HEK293 (cell line): ENCODE measurements at regions not wholly inside any gene's neighbourhood (a gene's known extent, or its start where the extent isn't known, plus 50 kb on each side); places are given as distances from the start of the nearest gene placed in this dataset.

Source experiments
- CTCF ChIP-seq: fragments of 450-650 bp; formaldehyde crosslinking; IDR thresholded peaks from 2 replicates; pipeline ENCODE4 v1.5.1; 2016; ENCODE audit warnings: missing biosample characterization, missing genetic modification characterization
- ZNF138 ChIP-seq: fragments of 450-650 bp; formaldehyde crosslinking; IDR thresholded peaks from 2 replicates; pipeline ENCODE4 v1.5.1; 2016; ENCODE audit warnings: missing biosample characterization, missing genetic modification characterization, borderline replicate concordance

GRCh38 chr11:11113626-11114025 lies 239.4 kb downstream of the CSNK2A3 start:
- TF ChIP-seq CTCF (no peak), ZNF138 (tag by site-specific recombination) (no peak)
